ENCODE measurements at regions not wholly inside any gene's neighbourhood (a gene's known extent, or its start where the extent isn't known, plus 50 kb on each side); places are given as distances from the start of the nearest gene placed in this dataset.

DNA sequence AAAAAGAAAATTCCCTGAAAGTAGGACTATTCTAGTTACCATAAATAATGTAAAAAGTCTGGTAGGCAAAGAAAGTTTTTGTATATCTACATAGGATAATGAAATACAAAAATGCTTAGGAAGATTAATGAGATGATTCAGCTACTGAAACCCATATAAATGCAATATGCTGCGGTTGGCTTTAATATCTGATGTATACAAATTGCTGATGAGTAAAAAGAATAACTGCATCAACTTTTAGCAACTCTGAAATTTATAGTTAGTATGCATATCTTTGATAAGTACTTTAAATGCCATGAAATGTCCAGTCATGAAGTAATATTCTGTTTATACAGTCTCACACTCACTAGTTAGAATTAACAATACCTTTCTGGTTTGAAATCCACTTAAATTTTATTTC, 404.8 kb downstream of the TLL1 start:
- TF ChIP-seq, protein P1, sequence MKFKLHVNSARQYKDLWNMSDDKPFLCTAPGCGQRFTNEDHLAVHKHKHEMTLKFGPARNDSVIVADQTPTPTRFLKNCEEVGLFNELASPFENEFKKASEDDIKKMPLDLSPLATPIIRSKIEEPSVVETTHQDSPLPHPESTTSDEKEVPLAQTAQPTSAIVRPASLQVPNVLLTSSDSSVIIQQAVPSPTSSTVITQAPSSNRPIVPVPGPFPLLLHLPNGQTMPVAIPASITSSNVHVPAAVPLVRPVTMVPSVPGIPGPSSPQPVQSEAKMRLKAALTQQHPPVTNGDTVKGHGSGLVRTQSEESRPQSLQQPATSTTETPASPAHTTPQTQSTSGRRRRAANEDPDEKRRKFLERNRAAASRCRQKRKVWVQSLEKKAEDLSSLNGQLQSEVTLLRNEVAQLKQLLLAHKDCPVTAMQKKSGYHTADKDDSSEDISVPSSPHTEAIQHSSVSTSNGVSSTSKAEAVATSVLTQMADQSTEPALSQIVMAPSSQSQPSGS (tag by site-specific recombination; IDR thresholded peaks at IDR 0.05; ENCODE audit: low read depth): no peak
- TF ChIP-seq, protein P2, sequence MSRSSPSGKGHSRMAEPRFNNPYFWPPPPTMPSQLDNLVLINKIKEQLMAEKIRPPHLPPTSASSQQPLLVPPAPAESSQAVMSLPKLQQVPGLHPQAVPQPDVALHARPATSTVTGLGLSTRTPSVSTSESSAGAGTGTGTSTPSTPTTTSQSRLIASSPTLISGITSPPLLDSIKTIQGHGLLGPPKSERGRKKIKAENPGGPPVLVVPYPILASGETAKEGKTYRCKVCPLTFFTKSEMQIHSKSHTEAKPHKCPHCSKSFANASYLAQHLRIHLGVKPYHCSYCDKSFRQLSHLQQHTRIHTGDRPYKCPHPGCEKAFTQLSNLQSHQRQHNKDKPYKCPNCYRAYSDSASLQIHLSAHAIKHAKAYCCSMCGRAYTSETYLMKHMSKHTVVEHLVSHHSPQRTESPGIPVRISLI (tag by site-specific recombination; IDR thresholded peaks at IDR 0.05): no peak
- TF ChIP-seq, protein P3, sequence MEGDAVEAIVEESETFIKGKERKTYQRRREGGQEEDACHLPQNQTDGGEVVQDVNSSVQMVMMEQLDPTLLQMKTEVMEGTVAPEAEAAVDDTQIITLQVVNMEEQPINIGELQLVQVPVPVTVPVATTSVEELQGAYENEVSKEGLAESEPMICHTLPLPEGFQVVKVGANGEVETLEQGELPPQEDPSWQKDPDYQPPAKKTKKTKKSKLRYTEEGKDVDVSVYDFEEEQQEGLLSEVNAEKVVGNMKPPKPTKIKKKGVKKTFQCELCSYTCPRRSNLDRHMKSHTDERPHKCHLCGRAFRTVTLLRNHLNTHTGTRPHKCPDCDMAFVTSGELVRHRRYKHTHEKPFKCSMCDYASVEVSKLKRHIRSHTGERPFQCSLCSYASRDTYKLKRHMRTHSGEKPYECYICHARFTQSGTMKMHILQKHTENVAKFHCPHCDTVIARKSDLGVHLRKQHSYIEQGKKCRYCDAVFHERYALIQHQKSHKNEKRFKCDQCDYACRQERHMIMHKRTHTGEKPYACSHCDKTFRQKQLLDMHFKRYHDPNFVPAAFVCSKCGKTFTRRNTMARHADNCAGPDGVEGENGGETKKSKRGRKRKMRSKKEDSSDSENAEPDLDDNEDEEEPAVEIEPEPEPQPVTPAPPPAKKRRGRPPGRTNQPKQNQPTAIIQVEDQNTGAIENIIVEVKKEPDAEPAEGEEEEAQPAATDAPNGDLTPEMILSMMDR (tag by site-specific recombination; IDR thresholded peaks at IDR 0.05): no peak
- TF ChIP-seq SALL2 (tag by site-specific recombination; IDR thresholded peaks at IDR 0.05; ENCODE audit: borderline replicate concordance): no peak
- no peak for TF ChIP-seq ZNF23 (tag by site-specific recombination; IDR thresholded peaks at IDR 0.05; ENCODE audit: borderline replicate concordance)
- no peak for TF ChIP-seq ZNF2 (tag by site-specific recombination; IDR thresholded peaks at IDR 0.05)
- TF ChIP-seq, protein P4, sequence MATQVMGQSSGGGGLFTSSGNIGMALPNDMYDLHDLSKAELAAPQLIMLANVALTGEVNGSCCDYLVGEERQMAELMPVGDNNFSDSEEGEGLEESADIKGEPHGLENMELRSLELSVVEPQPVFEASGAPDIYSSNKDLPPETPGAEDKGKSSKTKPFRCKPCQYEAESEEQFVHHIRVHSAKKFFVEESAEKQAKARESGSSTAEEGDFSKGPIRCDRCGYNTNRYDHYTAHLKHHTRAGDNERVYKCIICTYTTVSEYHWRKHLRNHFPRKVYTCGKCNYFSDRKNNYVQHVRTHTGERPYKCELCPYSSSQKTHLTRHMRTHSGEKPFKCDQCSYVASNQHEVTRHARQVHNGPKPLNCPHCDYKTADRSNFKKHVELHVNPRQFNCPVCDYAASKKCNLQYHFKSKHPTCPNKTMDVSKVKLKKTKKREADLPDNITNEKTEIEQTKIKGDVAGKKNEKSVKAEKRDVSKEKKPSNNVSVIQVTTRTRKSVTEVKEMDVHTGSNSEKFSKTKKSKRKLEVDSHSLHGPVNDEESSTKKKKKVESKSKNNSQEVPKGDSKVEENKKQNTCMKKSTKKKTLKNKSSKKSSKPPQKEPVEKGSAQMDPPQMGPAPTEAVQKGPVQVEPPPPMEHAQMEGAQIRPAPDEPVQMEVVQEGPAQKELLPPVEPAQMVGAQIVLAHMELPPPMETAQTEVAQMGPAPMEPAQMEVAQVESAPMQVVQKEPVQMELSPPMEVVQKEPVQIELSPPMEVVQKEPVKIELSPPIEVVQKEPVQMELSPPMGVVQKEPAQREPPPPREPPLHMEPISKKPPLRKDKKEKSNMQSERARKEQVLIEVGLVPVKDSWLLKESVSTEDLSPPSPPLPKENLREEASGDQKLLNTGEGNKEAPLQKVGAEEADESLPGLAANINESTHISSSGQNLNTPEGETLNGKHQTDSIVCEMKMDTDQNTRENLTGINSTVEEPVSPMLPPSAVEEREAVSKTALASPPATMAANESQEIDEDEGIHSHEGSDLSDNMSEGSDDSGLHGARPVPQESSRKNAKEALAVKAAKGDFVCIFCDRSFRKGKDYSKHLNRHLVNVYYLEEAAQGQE (tag by site-specific recombination; IDR thresholded peaks at IDR 0.05): no peak
- TF ChIP-seq, protein P5, sequence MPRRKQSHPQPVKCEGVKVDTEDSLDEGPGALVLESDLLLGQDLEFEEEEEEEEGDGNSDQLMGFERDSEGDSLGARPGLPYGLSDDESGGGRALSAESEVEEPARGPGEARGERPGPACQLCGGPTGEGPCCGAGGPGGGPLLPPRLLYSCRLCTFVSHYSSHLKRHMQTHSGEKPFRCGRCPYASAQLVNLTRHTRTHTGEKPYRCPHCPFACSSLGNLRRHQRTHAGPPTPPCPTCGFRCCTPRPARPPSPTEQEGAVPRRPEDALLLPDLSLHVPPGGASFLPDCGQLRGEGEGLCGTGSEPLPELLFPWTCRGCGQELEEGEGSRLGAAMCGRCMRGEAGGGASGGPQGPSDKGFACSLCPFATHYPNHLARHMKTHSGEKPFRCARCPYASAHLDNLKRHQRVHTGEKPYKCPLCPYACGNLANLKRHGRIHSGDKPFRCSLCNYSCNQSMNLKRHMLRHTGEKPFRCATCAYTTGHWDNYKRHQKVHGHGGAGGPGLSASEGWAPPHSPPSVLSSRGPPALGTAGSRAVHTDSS (tag by site-specific recombination; IDR thresholded peaks at IDR 0.05): no peak
- TF ChIP-seq, protein P6, sequence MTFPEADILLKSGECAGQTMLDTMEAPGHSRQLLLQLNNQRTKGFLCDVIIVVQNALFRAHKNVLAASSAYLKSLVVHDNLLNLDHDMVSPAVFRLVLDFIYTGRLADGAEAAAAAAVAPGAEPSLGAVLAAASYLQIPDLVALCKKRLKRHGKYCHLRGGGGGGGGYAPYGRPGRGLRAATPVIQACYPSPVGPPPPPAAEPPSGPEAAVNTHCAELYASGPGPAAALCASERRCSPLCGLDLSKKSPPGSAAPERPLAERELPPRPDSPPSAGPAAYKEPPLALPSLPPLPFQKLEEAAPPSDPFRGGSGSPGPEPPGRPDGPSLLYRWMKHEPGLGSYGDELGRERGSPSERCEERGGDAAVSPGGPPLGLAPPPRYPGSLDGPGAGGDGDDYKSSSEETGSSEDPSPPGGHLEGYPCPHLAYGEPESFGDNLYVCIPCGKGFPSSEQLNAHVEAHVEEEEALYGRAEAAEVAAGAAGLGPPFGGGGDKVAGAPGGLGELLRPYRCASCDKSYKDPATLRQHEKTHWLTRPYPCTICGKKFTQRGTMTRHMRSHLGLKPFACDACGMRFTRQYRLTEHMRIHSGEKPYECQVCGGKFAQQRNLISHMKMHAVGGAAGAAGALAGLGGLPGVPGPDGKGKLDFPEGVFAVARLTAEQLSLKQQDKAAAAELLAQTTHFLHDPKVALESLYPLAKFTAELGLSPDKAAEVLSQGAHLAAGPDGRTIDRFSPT (tag by site-specific recombination; IDR thresholded peaks at IDR 0.05): no peak
- TF ChIP-seq, protein P7, sequence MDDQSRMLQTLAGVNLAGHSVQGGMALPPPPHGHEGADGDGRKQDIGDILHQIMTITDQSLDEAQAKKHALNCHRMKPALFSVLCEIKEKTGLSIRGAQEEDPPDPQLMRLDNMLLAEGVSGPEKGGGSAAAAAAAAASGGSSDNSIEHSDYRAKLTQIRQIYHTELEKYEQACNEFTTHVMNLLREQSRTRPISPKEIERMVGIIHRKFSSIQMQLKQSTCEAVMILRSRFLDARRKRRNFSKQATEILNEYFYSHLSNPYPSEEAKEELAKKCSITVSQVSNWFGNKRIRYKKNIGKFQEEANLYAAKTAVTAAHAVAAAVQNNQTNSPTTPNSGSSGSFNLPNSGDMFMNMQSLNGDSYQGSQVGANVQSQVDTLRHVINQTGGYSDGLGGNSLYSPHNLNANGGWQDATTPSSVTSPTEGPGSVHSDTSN (CRISPR knock-in tag; IDR thresholded peaks at IDR 0.05): no peak
- TF ChIP-seq KLF16 (tag by site-specific recombination; IDR thresholded peaks at IDR 0.05): no peak
- no peak for TF ChIP-seq ZNF792 (tag by site-specific recombination; IDR thresholded peaks at IDR 0.05)
